ENCODE measurements at regions not wholly inside any gene's neighbourhood (a gene's known extent, or its start where the extent isn't known, plus 50 kb on each side); places are given as distances from the start of the nearest gene placed in this dataset.

DNA sequence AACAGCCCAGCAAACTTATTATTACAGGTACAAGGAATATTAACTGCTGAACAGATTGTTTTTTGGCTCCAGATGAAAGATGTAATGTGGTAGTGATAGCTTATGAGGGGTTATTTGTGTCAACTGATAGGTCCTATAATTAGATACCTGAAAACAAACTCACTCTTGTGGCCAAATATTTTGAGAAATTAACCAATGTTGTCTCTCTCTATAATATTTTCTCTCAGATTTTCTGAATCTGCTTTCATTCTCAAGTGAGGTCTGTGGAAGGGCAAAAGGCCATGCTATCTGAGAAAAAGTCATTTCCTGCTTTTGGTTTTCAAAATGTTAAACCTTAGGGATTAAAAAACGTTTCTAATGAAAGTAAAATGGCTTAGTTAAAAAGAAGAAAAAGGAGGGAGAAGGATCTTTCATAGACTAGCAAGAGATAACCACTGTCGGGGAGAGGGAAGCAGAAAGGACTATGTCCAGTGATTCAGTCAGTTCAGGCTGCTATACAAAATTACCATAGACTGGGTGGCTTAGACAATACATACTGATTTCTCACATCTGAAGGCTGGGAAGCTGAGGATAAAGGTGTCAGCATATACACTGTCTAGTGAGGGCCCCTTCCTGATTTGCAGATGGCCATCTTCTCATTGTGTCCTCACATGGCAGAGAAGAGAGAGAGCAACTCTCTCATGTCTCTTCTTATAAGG lies 277.5 kb upstream of the P2RY1 start:
- TF ChIP-seq, protein P1, sequence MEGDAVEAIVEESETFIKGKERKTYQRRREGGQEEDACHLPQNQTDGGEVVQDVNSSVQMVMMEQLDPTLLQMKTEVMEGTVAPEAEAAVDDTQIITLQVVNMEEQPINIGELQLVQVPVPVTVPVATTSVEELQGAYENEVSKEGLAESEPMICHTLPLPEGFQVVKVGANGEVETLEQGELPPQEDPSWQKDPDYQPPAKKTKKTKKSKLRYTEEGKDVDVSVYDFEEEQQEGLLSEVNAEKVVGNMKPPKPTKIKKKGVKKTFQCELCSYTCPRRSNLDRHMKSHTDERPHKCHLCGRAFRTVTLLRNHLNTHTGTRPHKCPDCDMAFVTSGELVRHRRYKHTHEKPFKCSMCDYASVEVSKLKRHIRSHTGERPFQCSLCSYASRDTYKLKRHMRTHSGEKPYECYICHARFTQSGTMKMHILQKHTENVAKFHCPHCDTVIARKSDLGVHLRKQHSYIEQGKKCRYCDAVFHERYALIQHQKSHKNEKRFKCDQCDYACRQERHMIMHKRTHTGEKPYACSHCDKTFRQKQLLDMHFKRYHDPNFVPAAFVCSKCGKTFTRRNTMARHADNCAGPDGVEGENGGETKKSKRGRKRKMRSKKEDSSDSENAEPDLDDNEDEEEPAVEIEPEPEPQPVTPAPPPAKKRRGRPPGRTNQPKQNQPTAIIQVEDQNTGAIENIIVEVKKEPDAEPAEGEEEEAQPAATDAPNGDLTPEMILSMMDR (IDR thresholded peaks at IDR 0.05; ENCODE audit: unreplicated experiment): no peak
- no peaks in the 10 kb centered on the region for H3K27me3 Mint-ChIP-seq (ENCODE audit: insufficient read depth, unreplicated experiment)
- H3K4me1 Mint-ChIP-seq (ENCODE audit: insufficient read depth, unreplicated experiment): peaks cover 6% of the 10 kb centered on the region
- CTCF ChIA-PET: interaction anchor here (1.2 kb wide), 1 partner anchor 17 kb away, joined by 4 read pairs; no protein-coding TSS in a partner anchor
- no peak overlapping the region for H3K4me3 Mint-ChIP-seq (ENCODE audit: unreplicated experiment)
- no peaks in the 10 kb centered on the region for H3K36me3 Mint-ChIP-seq (ENCODE audit: insufficient read depth, unreplicated experiment)
- POLR2A ChIA-PET: no interaction called here
- no TSS peak for BruUV-seq (replicated peaks)
- intact Hi-C loops (cut with micrococcal nuclease): no loop called here
- no peak for DNase-seq (ENCODE audit: unreplicated experiment)
- peaks cover 9% of the 10 kb centered on the region for H3K9me3 Mint-ChIP-seq (ENCODE audit: unreplicated experiment)
- H3K27ac Mint-ChIP-seq (ENCODE audit: low read depth, unreplicated experiment): peak overlapping the region; percentile 61

DNA sequence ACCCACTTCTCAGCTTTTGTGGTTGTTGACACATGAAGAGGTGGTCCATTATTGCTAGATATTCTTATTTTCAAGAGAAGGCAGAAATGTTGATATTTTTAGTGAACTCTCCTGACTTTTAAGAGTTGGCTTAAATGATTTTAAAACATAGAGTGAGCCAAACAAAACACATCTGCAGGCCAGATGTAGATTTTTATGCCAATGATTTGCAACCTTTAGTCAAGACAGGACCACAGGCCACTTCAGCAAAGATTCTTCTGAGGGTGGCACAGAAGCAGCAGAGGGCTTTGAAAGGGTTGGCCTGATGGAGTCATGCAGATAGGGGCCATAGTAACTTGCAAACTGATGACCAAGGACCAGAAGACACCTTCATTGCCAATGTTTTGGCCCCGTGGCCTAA lies 276.5 kb upstream of the P2RY1 start:
- POLR2A ChIA-PET: no interaction called here
- H3K36me3 Mint-ChIP-seq (ENCODE audit: insufficient read depth, unreplicated experiment): no peaks in the 10 kb centered on the region
- peaks cover 9% of the 10 kb centered on the region for H3K9me3 Mint-ChIP-seq (ENCODE audit: unreplicated experiment)
- CTCF ChIA-PET: interaction anchor here (0.6 kb wide), 1 partner anchor 11 kb away, joined by 3 read pairs; no protein-coding TSS in a partner anchor
- no TSS peak for BruUV-seq (replicated peaks)
- intact Hi-C loops (cut with micrococcal nuclease): no loop called here
- H3K4me1 Mint-ChIP-seq (ENCODE audit: insufficient read depth, unreplicated experiment): peaks cover 6% of the 10 kb centered on the region
- TF ChIP-seq, protein P1 (IDR thresholded peaks at IDR 0.05; ENCODE audit: unreplicated experiment): no peak
- no peak for DNase-seq (ENCODE audit: unreplicated experiment)
- no peak overlapping the region for H3K4me3 Mint-ChIP-seq (ENCODE audit: unreplicated experiment)
- H3K27ac Mint-ChIP-seq (ENCODE audit: low read depth, unreplicated experiment): no peak overlapping the region
- H3K27me3 Mint-ChIP-seq (ENCODE audit: insufficient read depth, unreplicated experiment): no peaks in the 10 kb centered on the region

DNA sequence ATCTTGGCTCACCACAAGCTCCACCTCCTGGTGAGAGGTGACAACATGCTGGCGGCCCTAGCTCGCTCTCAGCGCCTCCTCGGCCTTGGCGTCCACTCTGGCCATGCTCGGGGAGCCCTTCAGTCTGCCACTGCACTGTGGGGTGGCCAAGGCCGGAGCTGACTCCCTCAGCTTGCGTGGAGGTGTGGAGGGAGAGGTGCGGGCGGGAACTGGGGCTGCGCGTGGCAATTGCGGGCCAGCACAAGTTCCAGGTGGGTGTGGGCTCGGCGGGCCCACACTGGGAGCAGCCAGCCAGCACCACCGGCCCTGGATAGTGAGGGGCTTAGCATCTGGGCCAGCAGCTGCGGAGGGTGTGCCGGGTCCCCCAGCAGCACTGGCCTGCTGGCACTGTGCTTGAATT lies 275.7 kb upstream of the P2RY1 start:
- Mint-ChIP-seq H3K27me3 (ENCODE audit: insufficient read depth, unreplicated experiment) (no peaks in the 10 kb centered on the region), H3K4me1 (ENCODE audit: insufficient read depth, unreplicated experiment) (peaks cover 6% of the 10 kb centered on the region), H3K27ac (ENCODE audit: low read depth, unreplicated experiment) (no peak overlapping the region), H3K4me3 (ENCODE audit: unreplicated experiment) (no peak overlapping the region), H3K9me3 (ENCODE audit: unreplicated experiment) (peaks cover 9% of the 10 kb centered on the region), H3K36me3 (ENCODE audit: insufficient read depth, unreplicated experiment) (no peaks in the 10 kb centered on the region)
- CTCF ChIA-PET: interaction anchor here (0.6 kb wide), 1 partner anchor 11 kb away, joined by 3 read pairs; no protein-coding TSS in a partner anchor
- intact Hi-C loops (cut with micrococcal nuclease): no loop called here
- POLR2A ChIA-PET: no interaction called here
- DNase-seq (ENCODE audit: unreplicated experiment): no peak
- TF ChIP-seq, protein P1 (IDR thresholded peaks at IDR 0.05; ENCODE audit: unreplicated experiment): no peak
- BruUV-seq (replicated peaks): no TSS peak

DNA sequence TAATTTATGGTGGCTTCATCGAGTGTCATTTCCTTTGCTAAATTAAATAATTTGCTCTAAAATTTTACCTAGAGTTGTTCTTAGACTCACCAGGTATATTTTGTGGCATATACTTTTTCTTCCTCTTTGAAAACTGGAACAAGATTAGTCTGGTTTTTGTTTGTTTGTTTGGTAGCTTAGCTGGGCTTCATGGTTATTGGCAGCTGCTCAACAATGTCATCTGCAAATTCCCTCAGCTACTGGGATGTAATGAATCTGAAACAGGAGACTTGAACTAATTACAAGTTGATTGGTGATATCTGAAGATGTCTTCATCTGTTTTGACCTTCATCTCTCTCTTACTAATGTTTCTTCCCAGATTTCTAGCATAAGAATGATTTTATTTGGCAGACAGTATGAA lies 270.5 kb upstream of the P2RY1 start:
- TF ChIP-seq, protein P1 (IDR thresholded peaks at IDR 0.05; ENCODE audit: unreplicated experiment): no peak
- BruUV-seq (replicated peaks): no TSS peak
- intact Hi-C loops (cut with micrococcal nuclease): no loop called here
- Mint-ChIP-seq H3K4me3 (ENCODE audit: unreplicated experiment) (no peak overlapping the region), H3K36me3 (ENCODE audit: insufficient read depth, unreplicated experiment) (no peaks in the 10 kb centered on the region), H3K9me3 (ENCODE audit: unreplicated experiment) (no peaks in the 10 kb centered on the region), H3K4me1 (ENCODE audit: insufficient read depth, unreplicated experiment) (no peaks in the 10 kb centered on the region), H3K27me3 (ENCODE audit: insufficient read depth, unreplicated experiment) (no peaks in the 10 kb centered on the region), H3K27ac (ENCODE audit: low read depth, unreplicated experiment) (no peak overlapping the region)
- DNase-seq (ENCODE audit: unreplicated experiment): no peak
- ChIA-PET POLR2A (no interaction called here), CTCF (interaction anchor here (1.1 kb wide), 1 partner anchor 11 kb away, joined by 4 read pairs; no protein-coding TSS in a partner anchor)
